IPS-18a (cell line): ENCODE measurements at regions not wholly inside any gene's neighbourhood (a gene's known extent, or its start where the extent isn't known, plus 50 kb on each side); places are given as distances from the start of the nearest gene placed in this dataset.
"Not testable (repeated sequence)": the region's sequence is repeated elsewhere in the genome, so short reads cannot be mapped to it uniquely, and the experiment has no call there.

ENCODE experiments used
- H3K27ac ChIP-seq: one replicate; pipeline ENCODE4 v1.5.1; 2013; ENCODE audit warnings: low read length
- H3K27me3 ChIP-seq: one replicate; pipeline ENCODE4 v1.6.1; 2013; ENCODE audit warnings: mild to moderate bottlenecking, low read length; ENCODE audit not compliant: control insufficient read depth, insufficient read depth
- H3K36me3 ChIP-seq: one replicate; pipeline ENCODE4 v1.6.1; 2013; ENCODE audit warnings: low read depth, low read length; ENCODE audit not compliant: control insufficient read depth
- H3K4me1 ChIP-seq: one replicate; pipeline ENCODE4 v1.6.1; 2013; ENCODE audit warnings: low read depth, low read length; ENCODE audit not compliant: control insufficient read depth
- H3K4me3 ChIP-seq: one replicate; pipeline ENCODE4 v1.5.1; 2013; ENCODE audit warnings: low read length
- H3K9ac ChIP-seq: one replicate; pipeline ENCODE4 v1.6.1; 2013; ENCODE audit warnings: mild to moderate bottlenecking, low read length, moderate library complexity
- H3K9me3 ChIP-seq: one replicate; pipeline ENCODE4 v1.6.1; 2013; ENCODE audit warnings: low read depth, low read length; ENCODE audit not compliant: control insufficient read depth

DNA sequence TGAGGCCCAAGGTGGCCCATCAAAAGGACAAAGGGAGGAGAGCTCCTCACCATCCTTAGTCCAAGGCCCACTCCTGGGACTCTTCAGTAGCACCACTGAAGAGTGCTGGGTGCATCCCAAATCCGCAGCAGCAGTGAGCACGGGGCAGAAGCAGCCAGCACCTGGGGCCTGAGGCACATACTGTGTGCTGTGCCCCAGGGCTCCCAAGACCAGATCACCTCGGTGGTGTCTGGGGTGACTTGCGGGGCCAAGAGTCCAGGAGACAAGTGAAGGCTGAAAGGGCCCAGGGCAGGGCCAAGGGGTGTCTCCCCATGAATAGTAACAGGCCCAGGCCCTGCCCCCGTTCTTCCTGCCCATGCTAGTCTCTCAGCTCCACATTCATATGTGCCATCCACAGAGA, 59.9 kb upstream of the INSIG1 start:
- H3K4me1 ChIP-seq: no peaks in the 10 kb centered on the region
- no peaks in the 10 kb centered on the region for H3K9me3 ChIP-seq
- H3K36me3 ChIP-seq: no peaks in the 10 kb centered on the region
- H3K9ac ChIP-seq: no peak overlapping the region
- no peak overlapping the region for H3K4me3 ChIP-seq
- no peaks in the 10 kb centered on the region for H3K27me3 ChIP-seq
- H3K27ac ChIP-seq: no peak overlapping the region

DNA sequence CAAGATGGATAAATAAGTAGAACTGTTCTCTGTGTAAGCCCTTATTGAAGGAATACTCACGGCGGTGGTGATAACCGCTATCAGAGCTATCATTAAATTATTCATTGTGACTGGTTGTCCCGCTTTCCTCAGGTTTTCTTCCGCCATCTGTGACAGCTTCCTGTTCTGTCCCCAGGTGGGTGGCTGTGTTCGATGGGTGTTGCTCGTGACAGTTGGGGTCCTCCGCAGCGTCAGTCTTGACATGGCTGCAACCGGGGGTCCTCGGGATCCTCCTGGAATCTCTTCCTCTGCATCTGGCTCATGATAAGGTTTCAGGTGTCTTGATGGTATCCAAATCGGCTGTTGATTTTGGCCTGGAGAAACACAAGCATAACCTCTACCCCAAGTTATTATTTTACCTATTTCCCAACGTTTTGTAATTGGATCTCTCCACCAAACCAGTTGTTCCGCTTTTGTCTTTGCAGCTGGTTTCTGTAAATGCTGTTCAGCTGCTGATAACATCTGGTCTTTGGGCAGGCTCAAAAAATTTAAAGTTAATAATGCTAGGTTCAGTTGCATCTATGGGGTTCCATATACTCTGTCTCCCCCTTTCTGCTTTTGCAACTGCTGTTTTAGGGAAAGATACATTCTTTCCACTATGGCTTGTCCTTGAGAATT, 58.1 kb upstream of the INSIG1 start:
- H3K27ac ChIP-seq, H3K4me3 ChIP-seq, H3K36me3 ChIP-seq, H3K27me3 ChIP-seq, H3K4me1 ChIP-seq, H3K9me3 ChIP-seq, H3K9ac ChIP-seq: not testable (repeated sequence)

DNA sequence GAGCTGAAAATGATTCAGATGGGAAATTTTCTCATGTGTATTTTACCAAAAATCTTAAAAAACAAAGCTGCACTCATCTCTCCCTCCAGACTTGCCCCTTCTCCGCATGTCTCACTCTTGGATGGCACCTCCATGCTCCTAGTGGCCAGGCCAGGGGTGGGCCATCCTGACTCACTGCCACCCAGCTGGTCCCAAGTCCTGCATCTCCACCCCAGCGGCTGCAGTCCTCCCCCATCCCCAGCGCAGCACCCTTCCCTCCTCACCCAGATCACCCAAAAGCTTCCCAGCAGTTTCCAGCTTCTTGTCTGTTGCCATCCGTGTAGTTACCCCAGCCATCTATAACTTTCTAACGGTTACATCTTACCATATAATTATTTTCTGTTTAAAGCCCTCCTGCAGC, 53.0 kb upstream of the INSIG1 start:
- no peaks in the 10 kb centered on the region for H3K4me1 ChIP-seq
- H3K27ac ChIP-seq: no peak overlapping the region
- no peak overlapping the region for H3K9ac ChIP-seq
- H3K36me3 ChIP-seq: no peaks in the 10 kb centered on the region
- no peaks in the 10 kb centered on the region for H3K27me3 ChIP-seq
- H3K9me3 ChIP-seq: no peaks in the 10 kb centered on the region
- H3K4me3 ChIP-seq: no peak overlapping the region

DNA sequence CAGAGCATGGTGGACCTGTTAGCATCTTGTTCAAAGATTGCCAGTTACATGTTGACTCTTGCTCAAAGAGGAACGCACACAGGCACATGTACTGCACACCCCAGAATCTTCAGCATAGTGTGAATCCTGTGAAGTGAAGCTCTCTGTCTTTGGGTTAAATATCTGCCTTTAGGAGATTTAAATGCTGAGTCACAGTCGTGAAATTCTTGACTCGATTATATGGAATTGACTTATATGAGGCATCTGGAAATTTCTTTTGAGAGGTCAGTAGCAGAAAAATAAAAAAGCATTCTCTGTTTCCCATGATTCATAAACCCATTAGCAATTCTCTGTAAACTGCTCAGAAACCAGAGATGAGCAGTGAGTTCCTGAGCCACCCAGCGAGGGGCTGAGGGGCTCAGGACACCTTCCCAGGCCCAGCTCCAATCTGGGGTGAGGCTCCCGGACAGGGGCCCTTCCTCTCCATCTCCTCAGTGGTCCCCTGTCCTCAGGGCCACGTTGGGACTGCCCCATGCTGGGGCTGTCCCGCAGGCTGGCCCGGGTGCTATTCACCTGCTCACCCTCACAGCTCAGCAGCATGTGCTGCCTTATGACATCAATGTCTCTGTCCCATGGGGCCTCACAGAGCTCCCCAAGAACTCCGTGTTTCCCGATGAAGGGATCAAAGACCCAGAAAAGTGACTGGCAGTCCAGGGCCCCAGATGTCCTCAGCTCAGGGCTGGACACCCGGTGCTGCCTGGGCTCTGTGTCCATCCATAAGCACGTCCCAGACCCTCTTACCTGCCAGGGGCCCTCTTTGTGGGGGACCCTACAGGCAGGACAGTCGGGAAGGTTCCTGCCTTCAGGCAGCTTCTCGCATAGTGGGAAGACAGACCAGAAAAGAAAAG, 50.0 kb upstream of the INSIG1 start:
- Histone ChIP-seq H3K9me3 (no peaks in the 10 kb centered on the region), H3K27ac (no peak overlapping the region), H3K36me3 (no peaks in the 10 kb centered on the region), H3K4me3 (no peak overlapping the region), H3K4me1 (no peaks in the 10 kb centered on the region), H3K27me3 (no peaks in the 10 kb centered on the region), H3K9ac (no peak overlapping the region)
